Dedifferentiated amniotic fluid mesenchymal stem cell (primary cell): ENCODE measurements at regions not wholly inside any gene's neighbourhood (a gene's known extent, or its start where the extent isn't known, plus 50 kb on each side); places are given as distances from the start of the nearest gene placed in this dataset.
"Not testable (repeated sequence)": the region's sequence is repeated elsewhere in the genome, so short reads cannot be mapped to it uniquely, and the experiment has no call there.

Experiments
- DNase-seq: peaks from one replicate; pipeline ENCODE4 v3.0.0-alpha.2; 2016; ENCODE audit errors: extremely low spot score

DNA sequence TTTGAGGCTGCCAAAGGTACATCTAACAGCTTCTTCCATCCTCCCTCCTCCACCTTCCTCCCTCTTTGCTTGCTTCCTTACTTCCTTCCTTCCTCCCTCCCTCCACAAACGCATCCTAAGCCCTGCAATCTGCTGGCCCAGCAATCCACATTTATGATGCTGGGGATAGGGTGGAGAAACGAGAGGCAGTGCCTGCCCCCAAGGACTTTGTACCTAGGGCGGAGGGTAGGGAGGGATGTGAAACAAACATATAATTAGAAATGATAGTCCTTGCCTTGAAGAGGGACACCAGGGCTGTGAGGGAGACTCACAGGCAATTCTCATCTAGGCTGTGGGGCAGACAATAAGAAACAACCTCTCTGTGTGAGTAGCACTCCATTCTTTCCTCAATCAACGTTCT, 188.3 kb downstream of the ANKRD30B start:
- DNase-seq, result no peak

GRCh38 chr18:14937271-14937670, 189.3 kb downstream of the ANKRD30B start:
- DNase-seq, result no peak

- no peak for DNase-seq
These were observed 191.2 kb downstream of the ANKRD30B start for GRCh38 chr18:14939141-14939540.

- DNase-seq, result not testable (repeated sequence)
These were observed 192.1 kb downstream of the ANKRD30B start for GRCh38 chr18:14940106-14940505.

GRCh38 chr18:14940735-14941134, 192.8 kb downstream of the ANKRD30B start:
- DNase-seq, result no peak

- DNase-seq, result no peak
These were observed 193.3 kb downstream of the ANKRD30B start for GRCh38 chr18:14941256-14941655.

- DNase-seq, result no peak
These were observed 193.8 kb downstream of the ANKRD30B start for GRCh38 chr18:14941792-14942191.

GRCh38 chr18:14942275-14942674, 194.3 kb downstream of the ANKRD30B start:
- DNase-seq, result no peak

DNA sequence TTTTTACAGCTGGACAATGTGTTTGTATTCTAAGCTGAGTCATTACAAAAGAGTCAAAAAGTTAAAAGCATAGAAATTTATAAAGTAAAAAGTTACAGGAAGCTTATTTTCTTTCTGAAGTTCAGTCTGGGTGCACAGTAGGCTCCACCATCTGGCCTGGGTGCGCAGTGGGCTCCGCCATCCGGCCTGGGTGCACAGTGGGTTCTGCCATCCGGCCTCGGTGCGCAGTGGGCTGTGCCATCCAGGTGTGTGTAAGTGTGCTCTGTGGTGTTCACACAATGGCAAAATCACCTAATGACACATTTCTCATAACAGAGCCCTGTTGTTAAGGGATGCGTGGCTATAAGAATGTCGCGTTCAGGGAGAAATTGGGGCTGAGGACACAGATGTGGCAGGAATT, 195.5 kb downstream of the ANKRD30B start:
- no peak for DNase-seq

DNA sequence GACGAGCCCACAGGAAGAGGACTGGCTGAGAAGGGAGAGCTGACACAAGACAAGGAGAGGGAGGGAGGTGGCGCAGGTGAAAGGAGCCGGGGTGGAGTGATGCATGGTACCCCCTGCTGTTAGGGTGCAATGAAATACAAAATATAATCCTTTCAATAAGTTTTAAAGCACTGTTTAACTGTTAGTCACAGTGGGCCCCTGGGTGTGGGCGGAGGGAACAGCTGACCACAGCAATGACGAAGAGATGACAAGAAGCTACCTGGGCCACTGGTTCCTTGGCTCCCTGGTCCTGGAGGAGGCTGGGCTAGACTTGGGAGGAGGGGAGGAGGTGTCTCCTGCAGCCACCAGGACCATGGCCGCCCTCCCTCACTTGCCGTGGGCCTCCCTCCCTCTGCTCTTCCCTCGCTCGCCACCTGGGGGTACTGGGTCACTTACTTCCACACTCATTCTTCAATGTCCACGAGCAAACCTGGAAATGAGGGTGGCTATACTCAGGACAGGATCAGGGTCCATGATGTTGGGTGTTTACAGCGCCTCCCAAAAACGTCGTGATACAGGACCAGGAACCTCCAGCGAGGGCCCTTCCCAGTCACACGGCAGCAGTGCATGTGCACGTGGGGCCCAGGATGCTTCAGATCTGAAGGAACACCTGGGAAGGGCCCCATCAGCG, 196.1 kb downstream of the ANKRD30B start:
- DNase-seq, result no peak

GRCh38 chr18:14944838-14945237, 196.9 kb downstream of the ANKRD30B start:
- DNase-seq, result no peak

DNA sequence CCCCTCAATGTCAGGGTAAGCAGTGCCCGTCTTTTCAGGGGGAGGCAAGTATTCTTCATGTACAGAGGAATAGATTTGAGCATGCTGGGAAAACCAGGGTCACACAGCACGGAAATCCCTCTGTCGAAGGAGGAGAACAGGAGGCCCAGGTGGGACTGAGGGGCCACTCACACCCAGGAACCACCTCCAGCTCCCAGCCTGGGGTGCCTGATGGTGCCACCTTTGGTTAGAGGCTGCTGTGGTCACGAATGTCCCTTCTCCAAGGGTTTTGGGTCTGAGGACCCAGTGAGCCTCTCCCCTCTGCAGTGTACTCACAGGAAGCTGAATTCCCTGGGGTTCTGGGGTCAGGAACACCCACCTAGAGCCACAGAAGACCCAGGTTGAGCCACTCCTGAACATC, 197.3 kb downstream of the ANKRD30B start:
- no peak for DNase-seq

- no peak for DNase-seq
These were observed 198.0 kb downstream of the ANKRD30B start for GRCh38 chr18:14945984-14946383.

GRCh38 chr18:14946741-14947470, 198.9 kb downstream of the ANKRD30B start:
- not testable (repeated sequence) for DNase-seq

GRCh38 chr18:14947482-14948162, 199.7 kb downstream of the ANKRD30B start:
- no peak for DNase-seq

DNA sequence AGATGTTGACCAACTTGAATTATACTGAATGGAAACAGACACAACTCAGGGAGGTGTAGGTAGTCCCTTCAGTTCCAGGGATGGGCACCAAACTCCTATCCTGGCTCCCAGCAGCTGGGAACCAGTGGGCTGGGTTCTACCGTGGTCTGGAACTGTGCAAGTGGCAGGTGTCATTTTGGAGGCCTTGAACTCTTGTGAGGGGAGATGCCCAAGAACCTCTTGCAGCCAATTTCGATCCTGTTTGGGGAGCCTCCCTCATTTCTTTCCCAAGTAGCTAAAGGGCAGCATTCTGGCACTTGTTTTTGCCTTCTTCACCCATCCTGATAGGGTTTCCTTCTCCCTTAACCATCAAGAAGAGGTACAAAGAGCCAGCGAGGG, 200.2 kb downstream of the ANKRD30B start:
- no peak for DNase-seq

DNA sequence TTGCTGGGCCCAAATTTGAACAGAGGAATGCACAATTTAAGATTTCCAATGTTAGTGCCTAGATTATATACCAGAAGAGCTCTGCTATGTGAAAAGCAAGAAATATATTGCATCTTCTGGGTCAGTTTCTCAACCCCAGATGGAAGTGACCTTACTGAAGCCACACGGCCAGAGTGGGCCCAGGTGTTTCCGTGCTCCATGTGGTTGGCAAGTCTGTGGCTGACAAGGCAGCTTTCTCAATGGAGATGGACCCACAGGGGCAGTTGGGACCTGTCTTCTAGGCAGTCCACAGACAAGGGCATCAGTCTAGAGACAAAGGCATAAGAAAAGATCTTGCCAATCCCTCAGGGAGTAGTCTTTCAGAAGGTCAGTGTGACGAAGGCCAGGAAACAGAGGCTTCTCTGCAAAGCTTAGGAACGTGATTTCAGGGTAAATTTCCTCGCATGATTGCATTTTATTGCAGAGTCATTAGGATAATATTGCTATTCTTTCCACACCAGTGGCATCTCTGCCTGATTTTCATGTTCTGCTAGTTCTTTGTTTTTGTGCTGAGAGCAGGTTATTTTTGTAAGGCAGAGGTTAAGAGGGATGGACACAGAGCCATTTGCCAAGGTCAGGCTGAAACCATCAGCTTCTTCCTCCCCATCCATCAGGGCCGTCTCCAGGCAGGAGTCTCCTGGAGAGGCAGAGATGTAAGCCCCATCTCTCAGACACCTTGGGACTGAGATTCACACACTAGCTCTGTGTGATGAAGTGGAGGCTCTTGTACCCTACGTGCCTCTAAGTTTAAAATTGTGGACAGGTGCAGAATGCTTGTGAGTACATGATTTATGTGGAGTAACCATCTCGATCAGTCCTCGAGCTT, 202.1 kb downstream of the ANKRD30B start:
- no peak for DNase-seq

- not testable (repeated sequence) for DNase-seq
These were observed 204.6 kb downstream of the ANKRD30B start for GRCh38 chr18:14952444-14953077.

GRCh38 chr18:14958701-14959100, 210.7 kb downstream of the ANKRD30B start:
- no peak for DNase-seq

DNA sequence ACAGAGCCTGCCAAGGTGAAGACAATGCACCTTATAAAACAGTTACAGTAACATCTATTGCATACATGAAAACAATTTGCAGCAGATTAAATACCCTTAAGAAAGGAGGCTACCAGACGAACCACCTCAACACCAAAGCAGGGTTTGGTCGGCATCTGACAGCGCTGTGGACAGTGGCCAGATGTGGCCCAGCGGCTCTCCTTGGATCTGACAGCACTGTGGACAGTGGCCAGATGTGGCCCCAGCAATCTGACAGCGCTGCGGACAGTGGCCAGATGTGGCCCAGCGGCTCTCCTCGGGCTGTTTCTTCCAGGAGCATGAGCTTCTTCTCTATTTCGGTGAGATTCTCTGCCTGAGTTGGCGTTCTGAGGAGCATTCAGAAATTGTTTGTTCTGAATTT, 211.6 kb downstream of the ANKRD30B start:
- no peak for DNase-seq

GRCh38 chr18:14961991-14962390, 214.0 kb downstream of the ANKRD30B start:
- DNase-seq, result no peak
